OCI-LY1 (cell line): ENCODE measurements at regions not wholly inside any gene's neighbourhood (a gene's known extent, or its start where the extent isn't known, plus 50 kb on each side); places are given as distances from the start of the nearest gene placed in this dataset.

ENCODE experiments used
- H2AFZ ChIP-seq: fragments of 200-600 bp; sonication (generic), shearing (Covaris generic); 2 replicates; pipeline ENCODE4 v1.6.0; 2014; ENCODE audit warnings: antibody characterized with exemption, mild to moderate bottlenecking, low read length
- H3F3A ChIP-seq: fragments of 200-600 bp; sonication (generic), shearing (Covaris generic); 2 replicates; pipeline ENCODE4 v1.6.0; 2014; ENCODE audit warnings: mild to moderate bottlenecking, antibody characterized with exemption, low read length, moderate library complexity; ENCODE audit not compliant: insufficient read depth
- H3K27ac ChIP-seq: fragments of 200-600 bp; sonication (generic); 2 replicates; pipeline ENCODE4 v1.5.1; 2014; ENCODE audit warnings: low read length, mixed run types, mild to moderate bottlenecking, low read depth; ENCODE audit not compliant: poor library complexity, severe bottlenecking
- H3K27me3 ChIP-seq: fragments of 200-600 bp; sonication (generic); 2 replicates; pipeline ENCODE4 v1.6.0; 2014; ENCODE audit warnings: antibody characterized with exemption, mild to moderate bottlenecking, low read length, moderate library complexity; ENCODE audit not compliant: insufficient read depth
- H3K36me3 ChIP-seq: fragments of 200-600 bp; sonication (generic); 2 replicates; pipeline ENCODE4 v1.6.1; 2014; ENCODE audit warnings: mild to moderate bottlenecking, antibody characterized with exemption, low read length, moderate library complexity, mixed read lengths; ENCODE audit not compliant: insufficient read depth
- H3K4me1 ChIP-seq: fragments of 200-600 bp; sonication (generic); 2 replicates; pipeline ENCODE4 v1.5.1; 2014; ENCODE audit warnings: mild to moderate bottlenecking, low read length, moderate library complexity; ENCODE audit not compliant: insufficient read depth, severe bottlenecking
- H3K4me2 ChIP-seq: fragments of 200-600 bp; sonication (generic), shearing (Covaris generic); 2 replicates; pipeline ENCODE4 v1.6.1; 2014; ENCODE audit warnings: low read length
- H3K4me3 ChIP-seq: fragments of 200-600 bp; sonication (generic); 2 replicates; pipeline ENCODE4 v1.5.1; 2014; ENCODE audit warnings: low read length, low read depth, mild to moderate bottlenecking, mixed read lengths; ENCODE audit not compliant: poor library complexity, severe bottlenecking
- H3K79me2 ChIP-seq: fragments of 200-600 bp; shearing (Covaris generic); 2 replicates; pipeline ENCODE4 v1.6.1; 2016; ENCODE audit warnings: mixed run types, low read length, mixed read lengths; ENCODE audit not compliant: insufficient read depth
- H3K9ac ChIP-seq: fragments of 200-600 bp; sonication (generic), shearing (Covaris generic); 2 replicates; pipeline ENCODE4 v1.6.1; 2014; ENCODE audit warnings: mild to moderate bottlenecking, low read length, mixed read lengths
- H3K9me2 ChIP-seq: fragments of 200-600 bp; sonication (generic), shearing (Covaris generic); 2 replicates; pipeline ENCODE4 v1.6.1; 2014; ENCODE audit warnings: low read depth, mild to moderate bottlenecking, low read length, mixed read lengths
- H3K9me3 ChIP-seq: fragments of 200-600 bp; shearing (Covaris generic); 2 replicates; pipeline ENCODE4 v1.6.1; 2014; ENCODE audit warnings: low read length, mixed read lengths
- H4K20me1 ChIP-seq: fragments of 200-600 bp; sonication (generic), shearing (Covaris generic); 2 replicates; pipeline ENCODE4 v1.6.0; 2016; ENCODE audit warnings: mild to moderate bottlenecking, low read length; ENCODE audit not compliant: insufficient read depth
- CTCF ChIP-seq: fragments of 200-600 bp; sonication (generic), shearing (Covaris generic); IDR thresholded peaks from 2 replicates; pipeline ENCODE4 v1.5.1; 2017; ENCODE audit warnings: mild to moderate bottlenecking, antibody characterized with exemption, low read length, moderate library complexity, mixed read lengths
- EZH2 ChIP-seq: fragments of 200-600 bp; sonication (generic), shearing (Covaris generic); IDR thresholded peaks from 2 replicates; pipeline ENCODE4 v1.8.0; 2017; ENCODE audit warnings: borderline replicate concordance, mixed run types, mild to moderate bottlenecking, antibody characterized with exemption, low read length, moderate library complexity, mixed read lengths

GRCh38 chr15:77808581-77809177 is 176.0 kb upstream of the LINGO1 start:
- Histone ChIP-seq H3K27me3 (no peaks in the 10 kb centered on the region), H3K9me3 (no peaks in the 10 kb centered on the region), H3K4me3 (no peak overlapping the region), H3K27ac (no peak overlapping the region), H3K4me2 (no peak overlapping the region), H3K4me1 (no peaks in the 10 kb centered on the region), H2AFZ (no peak overlapping the region), H3K36me3 (no peaks in the 10 kb centered on the region), H3K9me2 (no peaks in the 10 kb centered on the region), H3F3A (no peaks in the 10 kb centered on the region), H3K79me2 (no peaks in the 10 kb centered on the region), H3K9ac (no peak overlapping the region), H4K20me1 (no peaks in the 10 kb centered on the region)
- TF ChIP-seq CTCF (no peak), EZH2 (no peak)

GRCh38 chr15:77808075-77808474 is 175.4 kb upstream of the LINGO1 start:
- no peak for TF ChIP-seq CTCF
- no peak for TF ChIP-seq EZH2
- Histone ChIP-seq H2AFZ (no peak overlapping the region), H3K9me2 (no peaks in the 10 kb centered on the region), H3K9me3 (no peaks in the 10 kb centered on the region), H3K4me2 (no peak overlapping the region), H3K4me1 (no peaks in the 10 kb centered on the region), H3K36me3 (no peaks in the 10 kb centered on the region), H3K9ac (no peak overlapping the region), H4K20me1 (no peaks in the 10 kb centered on the region), H3K4me3 (no peak overlapping the region), H3F3A (no peaks in the 10 kb centered on the region), H3K27me3 (no peaks in the 10 kb centered on the region), H3K79me2 (no peaks in the 10 kb centered on the region), H3K27ac (no peak overlapping the region)

GRCh38 chr15:77807611-77808010 is 174.9 kb upstream of the LINGO1 start:
- H3K79me2 ChIP-seq, result no peaks in the 10 kb centered on the region
- H3K27me3 ChIP-seq, result no peaks in the 10 kb centered on the region
- H2AFZ ChIP-seq, result no peak overlapping the region
- H3K4me1 ChIP-seq, result no peaks in the 10 kb centered on the region
- no peak overlapping the region for H3K9ac ChIP-seq
- no peak overlapping the region for H3K4me2 ChIP-seq
- H3K9me2 ChIP-seq, result no peaks in the 10 kb centered on the region
- H3K36me3 ChIP-seq, result no peaks in the 10 kb centered on the region
- H3K9me3 ChIP-seq, result no peaks in the 10 kb centered on the region
- TF ChIP-seq EZH2, result no peak
- TF ChIP-seq CTCF, result no peak
- no peak overlapping the region for H3K27ac ChIP-seq
- no peaks in the 10 kb centered on the region for H4K20me1 ChIP-seq
- no peaks in the 10 kb centered on the region for H3F3A ChIP-seq
- H3K4me3 ChIP-seq, result no peak overlapping the region
